ENCODE measurements at regions not wholly inside any gene's neighbourhood (a gene's known extent, or its start where the extent isn't known, plus 50 kb on each side); places are given as distances from the start of the nearest gene placed in this dataset.
"Not testable (repeated sequence)": the region's sequence is repeated elsewhere in the genome, so short reads cannot be mapped to it uniquely, and the experiment has no call there.

- not testable (repeated sequence) for TF ChIP-seq CTCF (IDR thresholded peaks at IDR 0.05); EP300 (IDR thresholded peaks at IDR 0.05; ENCODE audit: borderline replicate concordance in 1 of 2, low read depth in 1 of 2, low read length in 1 of 2); YY1 (IDR thresholded peaks at IDR 0.05; ENCODE audit: low read depth); REST (IDR thresholded peaks at IDR 0.05; ENCODE audit: low read depth, low read length); RAD21 (IDR thresholded peaks at IDR 0.05; ENCODE audit: low read length); TAF1 (IDR thresholded peaks at IDR 0.05; ENCODE audit: borderline replicate concordance, low read depth, low read length); GABPA (IDR thresholded peaks at IDR 0.05; ENCODE audit: low read depth); ZBTB33 (IDR thresholded peaks at IDR 0.05; ENCODE audit: borderline replicate concordance, low read depth)
These were observed 51.0 kb upstream of the FOXN3 start for GRCh38 chr14:89468030-89468429.
